Muscle of leg (tissue), 3 donors: ENCODE measurements at regions not wholly inside any gene's neighbourhood (a gene's known extent, or its start where the extent isn't known, plus 50 kb on each side); places are given as distances from the start of the nearest gene placed in this dataset.
"Not testable (repeated sequence)": the region's sequence is repeated elsewhere in the genome, so short reads cannot be mapped to it uniquely, and the experiment has no call there.

Source experiments
- DNase-seq: peaks from one replicate; pipeline ENCODE4 v3.0.0; 2013
- H3K27ac ChIP-seq: one replicate; pipeline ENCODE4 v1.5.1; 2013; ENCODE audit warnings: mild to moderate bottlenecking, low read length, control low read depth
- H3K27me3 ChIP-seq: one replicate; pipeline ENCODE4 v1.6.1; 2013; ENCODE audit warnings: low read length; ENCODE audit not compliant: control insufficient read depth, insufficient read depth
- H3K36me3 ChIP-seq: one replicate; pipeline ENCODE4 v1.6.1; 2013; ENCODE audit warnings: low read length; ENCODE audit not compliant: control insufficient read depth, insufficient read depth
- H3K4me1 ChIP-seq: one replicate; pipeline ENCODE4 v1.6.1; 2013; ENCODE audit warnings: low read length; ENCODE audit not compliant: control insufficient read depth, insufficient read depth
- H3K4me3 ChIP-seq: one replicate; pipeline ENCODE4 v1.5.1; 2013; ENCODE audit warnings: low read length, control low read depth
- H3K9me3 ChIP-seq: replicated peaks from 2 replicates; pipeline ENCODE4 v1.6.1; 2013; ENCODE audit warnings: low read depth, low read length; ENCODE audit not compliant: control insufficient read depth
- WGBS: methylation state at CpG from one replicate; pipeline ENCODE4 v1.1.5; 2013; ENCODE audit warnings: missing lambda C conversion rate; ENCODE audit not compliant: insufficient coverage; 5-methylcytosine and 5-hydroxymethylcytosine counted together

DNA sequence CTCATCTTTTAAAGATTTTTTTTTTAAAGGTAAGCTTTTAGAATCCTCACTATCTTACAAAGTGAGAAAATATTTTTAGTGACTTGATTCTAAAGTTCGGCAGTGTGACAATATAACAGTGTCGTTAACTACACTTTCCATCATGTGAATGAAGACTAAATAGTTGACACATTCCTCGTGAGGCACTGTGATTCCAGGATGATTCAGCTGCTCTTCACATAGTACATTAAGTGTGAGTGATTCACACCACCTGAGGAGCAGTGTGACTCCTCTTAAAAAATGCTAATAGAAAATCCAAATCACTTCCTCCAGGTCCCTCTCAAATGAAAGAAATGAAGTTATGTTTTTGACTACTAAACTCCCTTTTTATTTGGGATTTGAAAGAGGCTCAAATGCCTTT is 589.5 kb downstream of the GABRG2 start:
- no peak overlapping the region for H3K27ac ChIP-seq
- no CpG with 5 or more reads among the region's 3 CpGs for WGBS
- DNase-seq, result no peak
- H3K36me3 ChIP-seq, result no peaks in the 10 kb centered on the region
- H3K27me3 ChIP-seq, result no peaks in the 10 kb centered on the region
- no peak overlapping the region for H3K4me3 ChIP-seq
- H3K9me3 ChIP-seq, result no peaks in the 10 kb centered on the region
- H3K4me1 ChIP-seq, result no peaks in the 10 kb centered on the region

DNA sequence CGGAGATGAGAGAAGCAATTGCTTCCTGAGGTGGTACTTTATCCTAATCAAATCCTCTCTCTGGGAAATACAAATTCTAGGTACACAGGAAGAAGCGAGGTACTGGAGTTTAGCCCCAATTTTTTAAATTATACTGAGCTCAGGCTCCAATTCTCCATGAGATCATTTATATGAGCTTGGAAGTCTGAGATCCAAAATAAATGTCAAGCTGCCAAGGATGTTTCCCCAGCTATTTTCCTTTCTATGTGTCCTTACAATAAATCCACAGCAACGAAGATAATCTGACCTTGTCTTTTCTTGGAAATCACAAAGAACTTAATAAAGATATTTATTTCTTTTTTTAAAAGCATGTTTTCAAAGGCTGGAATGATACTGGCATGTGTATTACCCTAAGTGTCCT is 597.3 kb downstream of the GABRG2 start:
- DNase-seq, result peak; percentile 84
- H3K4me1 ChIP-seq, result no peaks in the 10 kb centered on the region
- no peak overlapping the region for H3K4me3 ChIP-seq
- no peaks in the 10 kb centered on the region for H3K36me3 ChIP-seq
- peak overlapping the region; percentile 1 for H3K27ac ChIP-seq
- H3K9me3 ChIP-seq, result no peaks in the 10 kb centered on the region
- H3K27me3 ChIP-seq, result no peaks in the 10 kb centered on the region
- WGBS, result no CpG with 5 or more reads among the region's 3 CpGs

DNA sequence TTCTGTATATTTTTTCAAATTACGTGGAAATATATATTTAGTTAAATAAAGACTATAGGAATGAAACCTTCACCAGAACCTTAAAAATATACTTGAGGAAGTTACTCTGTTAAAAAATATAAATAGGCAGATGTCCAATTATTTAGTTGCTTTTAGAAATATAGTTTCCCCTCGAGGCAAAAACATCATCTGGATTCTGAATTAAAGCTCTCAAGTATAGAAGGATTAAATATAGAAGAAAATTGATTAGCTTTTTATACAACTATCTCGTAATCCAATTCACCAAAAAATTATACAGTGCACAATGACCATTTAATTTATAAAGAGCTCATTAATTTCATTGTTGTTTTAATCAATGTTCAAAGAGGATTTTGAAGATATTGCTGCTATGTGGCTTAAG is 601.4 kb downstream of the GABRG2 start:
- Histone ChIP-seq H3K36me3 (no peaks in the 10 kb centered on the region), H3K4me3 (no peak overlapping the region), H3K9me3 (no peaks in the 10 kb centered on the region), H3K27ac (no peak overlapping the region), H3K27me3 (no peaks in the 10 kb centered on the region), H3K4me1 (no peaks in the 10 kb centered on the region)
- no CpG with 5 or more reads among the region's 3 CpGs for WGBS
- peak; percentile 72 for DNase-seq

DNA sequence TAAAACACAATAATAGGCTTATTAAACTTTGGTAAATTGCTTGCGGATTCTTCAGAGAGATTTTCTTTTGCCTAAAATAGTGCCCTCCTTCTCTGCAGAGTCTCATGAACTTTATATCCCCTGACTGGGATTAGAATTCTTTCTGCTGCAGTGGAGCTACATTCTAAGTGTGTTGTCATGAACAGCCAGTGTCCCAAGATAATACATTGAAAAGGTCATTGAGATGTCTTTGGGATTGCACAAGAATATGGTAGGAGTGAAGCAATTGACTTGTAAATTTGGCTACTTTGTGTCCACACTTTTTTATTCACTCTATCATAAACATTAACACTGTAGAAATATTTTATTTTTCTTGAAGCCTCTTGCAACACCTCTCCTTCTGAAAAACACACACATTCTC is 604.5 kb downstream of the GABRG2 start:
- no peaks in the 10 kb centered on the region for H3K36me3 ChIP-seq
- no CpG with 5 or more reads among the region's 1 CpG for WGBS
- no peaks in the 10 kb centered on the region for H3K27me3 ChIP-seq
- no peak overlapping the region for H3K27ac ChIP-seq
- H3K4me1 ChIP-seq, result no peaks in the 10 kb centered on the region
- peak; percentile 48 for DNase-seq
- H3K9me3 ChIP-seq, result no peaks in the 10 kb centered on the region
- H3K4me3 ChIP-seq, result no peak overlapping the region

DNA sequence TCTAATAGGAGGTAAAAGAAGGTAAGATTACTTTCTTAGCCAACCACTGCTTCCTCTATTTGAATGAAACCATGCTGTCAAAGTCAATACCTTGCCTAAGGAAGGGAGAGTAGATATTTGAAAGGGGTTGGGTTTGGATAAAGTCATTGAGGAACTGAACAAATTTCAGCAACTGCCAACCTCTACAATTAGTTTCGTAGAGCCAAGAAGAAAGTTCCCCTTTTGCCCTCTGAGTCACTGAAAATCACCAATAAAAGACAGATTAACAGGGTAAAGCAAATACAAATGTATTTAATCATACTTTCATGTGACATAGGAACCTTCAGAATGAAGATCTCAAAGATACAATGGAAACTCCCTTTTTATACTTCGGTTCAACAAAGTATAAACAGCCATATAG is 615.7 kb downstream of the GABRG2 start:
- Histone ChIP-seq H3K36me3 (no peaks in the 10 kb centered on the region), H3K27ac (no peak overlapping the region), H3K27me3 (no peaks in the 10 kb centered on the region), H3K4me3 (no peak overlapping the region), H3K9me3 (peaks cover 3% of the 10 kb centered on the region), H3K4me1 (peaks cover 3% of the 10 kb centered on the region)
- no peak for DNase-seq
- WGBS, result no CpG with 5 or more reads among the region's 2 CpGs

DNA sequence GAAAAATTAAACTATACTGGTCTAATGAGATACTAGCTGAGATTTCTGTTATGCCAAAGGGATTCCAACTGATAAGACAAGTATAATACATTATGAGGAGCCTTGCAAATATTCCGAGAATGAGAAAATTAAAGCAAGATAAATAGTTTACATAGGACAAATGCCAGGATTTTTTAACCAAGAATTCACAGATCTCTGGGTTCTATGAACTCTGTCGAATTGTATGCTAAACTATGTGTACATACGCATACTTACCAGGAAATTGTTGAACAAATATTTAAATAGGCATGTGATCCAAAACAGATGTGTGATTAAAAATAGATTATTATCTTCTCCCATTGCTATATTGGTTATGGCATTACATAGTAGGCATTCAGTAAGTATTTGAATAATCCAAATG is 616.6 kb downstream of the GABRG2 start:
- Histone ChIP-seq H3K4me1 (peaks cover 3% of the 10 kb centered on the region), H3K9me3 (peaks cover 3% of the 10 kb centered on the region), H3K36me3 (no peaks in the 10 kb centered on the region), H3K27me3 (no peaks in the 10 kb centered on the region), H3K4me3 (no peak overlapping the region), H3K27ac (no peak overlapping the region)
- no CpG with 5 or more reads among the region's 3 CpGs for WGBS
- DNase-seq, result no peak

DNA sequence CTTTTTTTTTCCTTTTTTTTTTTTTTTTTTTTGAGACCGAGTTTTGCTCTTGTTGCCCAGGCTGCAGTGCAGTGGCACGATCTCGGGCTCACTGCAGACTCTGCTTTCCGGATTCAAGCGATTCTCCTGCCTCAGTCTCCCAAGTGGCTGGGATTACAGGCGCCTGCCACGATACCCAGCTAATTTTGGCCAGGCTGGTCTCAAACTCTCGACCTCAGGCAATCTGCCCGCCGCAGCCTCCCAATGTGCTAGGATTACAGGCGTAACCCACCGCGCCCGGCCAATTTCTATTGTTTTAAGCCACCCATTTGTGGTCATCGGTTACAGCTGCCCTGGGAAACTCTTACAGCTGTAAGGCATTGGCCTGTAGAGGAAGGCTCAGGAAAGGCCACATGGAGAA is 617.7 kb downstream of the GABRG2 start:
- H3K4me1 ChIP-seq, result peaks cover 3% of the 10 kb centered on the region
- no peak for DNase-seq
- WGBS, result 89% methylated on average over 14 of the region's 15 CpGs
- no peaks in the 10 kb centered on the region for H3K36me3 ChIP-seq
- no peak overlapping the region for H3K4me3 ChIP-seq
- peaks cover 3% of the 10 kb centered on the region for H3K9me3 ChIP-seq
- no peaks in the 10 kb centered on the region for H3K27me3 ChIP-seq
- H3K27ac ChIP-seq, result no peak overlapping the region

DNA sequence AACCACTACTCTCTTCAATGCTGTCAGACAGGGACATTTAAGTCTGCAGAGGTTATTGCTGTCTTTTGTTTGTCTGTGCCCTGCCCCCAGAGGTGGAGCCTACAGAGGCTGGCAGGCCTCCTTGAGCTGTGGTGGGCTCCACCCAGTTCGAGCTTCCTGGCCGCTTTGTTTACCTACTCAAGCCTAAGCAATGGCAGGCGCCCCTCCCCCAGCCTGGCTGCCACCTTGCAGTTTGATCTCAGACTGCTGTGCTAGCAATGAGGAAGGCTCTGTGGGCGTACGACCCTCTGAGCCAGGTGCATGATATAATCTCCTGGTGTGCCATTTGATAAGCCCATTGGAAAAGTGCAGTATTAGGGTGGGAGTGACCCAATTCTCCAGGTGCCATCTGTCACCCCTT is 628.7 kb downstream of the GABRG2 start:
- H3K4me3 ChIP-seq, H3K9me3 ChIP-seq, H3K36me3 ChIP-seq, H3K4me1 ChIP-seq, H3K27me3 ChIP-seq, DNase-seq, H3K27ac ChIP-seq: not testable (repeated sequence)
- 87% methylated on average over 5 of the region's 5 CpGs for WGBS

DNA sequence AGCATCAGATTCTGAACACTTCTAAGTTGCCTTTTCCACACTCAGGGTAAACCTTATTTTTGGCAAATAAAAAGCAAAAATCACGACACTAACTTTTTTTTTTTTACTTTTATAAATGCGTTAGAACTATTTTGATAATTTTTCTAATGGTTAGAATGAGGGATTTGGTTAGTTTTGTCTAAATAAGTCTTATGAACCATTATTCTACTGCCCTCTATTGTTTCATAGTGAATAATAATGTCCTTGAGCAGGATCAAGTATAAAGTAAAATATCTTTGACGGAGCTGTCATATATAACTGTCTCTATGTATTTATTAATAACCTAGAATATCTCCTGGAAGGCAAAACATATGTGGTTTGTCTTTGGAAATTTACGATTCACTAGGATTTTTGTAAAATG is 631.8 kb downstream of the GABRG2 start:
- Histone ChIP-seq H3K9me3 (no peaks in the 10 kb centered on the region), H3K4me1 (no peaks in the 10 kb centered on the region), H3K4me3 (no peak overlapping the region), H3K27ac (no peak overlapping the region), H3K27me3 (no peaks in the 10 kb centered on the region), H3K36me3 (no peaks in the 10 kb centered on the region)
- DNase-seq, result peak; percentile 2
- WGBS, result no CpG with 5 or more reads among the region's 4 CpGs

DNA sequence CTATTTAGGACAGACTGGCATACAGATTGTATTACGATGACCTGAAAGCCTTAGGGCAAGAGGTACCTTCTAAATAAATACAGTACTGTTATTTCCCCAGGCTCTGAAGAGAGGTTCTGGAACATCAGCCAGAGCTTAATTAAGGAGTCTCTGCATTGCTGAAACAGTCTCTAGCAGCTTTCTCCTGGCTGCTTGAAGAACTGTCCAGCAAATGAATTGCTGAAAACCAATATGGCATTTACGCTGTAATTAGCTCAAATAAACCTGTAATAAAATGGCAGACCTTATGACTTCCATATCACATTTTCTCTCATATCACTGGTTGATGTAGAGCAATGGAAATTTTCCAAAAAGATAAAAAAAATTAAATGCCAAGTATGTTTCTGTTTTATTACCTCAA is 636.3 kb downstream of the GABRG2 start:
- peak; percentile 8 for DNase-seq

DNA sequence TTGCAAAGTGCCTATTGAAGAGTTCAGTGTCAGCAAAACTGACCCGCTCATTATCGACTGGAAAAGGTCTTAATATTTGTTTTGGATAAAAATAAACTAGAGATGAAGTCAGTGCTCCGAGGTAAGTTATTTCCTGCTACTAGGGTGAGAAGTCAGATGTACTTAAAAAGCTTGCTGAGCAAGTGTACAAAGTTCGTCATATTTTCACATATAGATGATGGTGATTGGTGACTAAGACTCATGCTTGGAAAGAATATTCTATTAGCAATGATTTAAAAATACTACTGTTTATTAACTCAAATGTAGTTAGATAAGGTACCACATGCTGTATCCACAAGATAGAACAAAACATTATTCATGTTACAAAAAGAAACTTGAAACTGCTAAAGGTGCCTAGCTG is 643.7 kb downstream of the GABRG2 start:
- H3K27ac ChIP-seq, result no peak overlapping the region
- H3K4me1 ChIP-seq, result no peaks in the 10 kb centered on the region
- no peaks in the 10 kb centered on the region for H3K27me3 ChIP-seq
- H3K4me3 ChIP-seq, result no peak overlapping the region
- H3K9me3 ChIP-seq, result peaks cover 9% of the 10 kb centered on the region
- no peak for DNase-seq
- H3K36me3 ChIP-seq, result no peaks in the 10 kb centered on the region
- WGBS, result 67% methylated on average over 3 of the region's 4 CpGs

More for the DNA sequence above, 636.3 kb downstream of the GABRG2 start:
- no peaks in the 10 kb centered on the region for H3K27me3 ChIP-seq
- no peaks in the 10 kb centered on the region for H3K4me1 ChIP-seq
- H3K36me3 ChIP-seq, result no peaks in the 10 kb centered on the region
- WGBS, result no CpG with 5 or more reads among the region's 2 CpGs
- H3K27ac ChIP-seq, result no peak overlapping the region
- H3K9me3 ChIP-seq, result no peaks in the 10 kb centered on the region
- H3K4me3 ChIP-seq, result no peak overlapping the region
